Thyroid gland (tissue), 4 donors: ENCODE measurements at regions not wholly inside any gene's neighbourhood (a gene's known extent, or its start where the extent isn't known, plus 50 kb on each side); places are given as distances from the start of the nearest gene placed in this dataset.

Experiments used
- DNase-seq, 2 donors: peaks; one replicate each; pipeline ENCODE4 v3.0.0-alpha.2; 2019
- H3K27ac ChIP-seq, 3 donors: fragments of 200-600 bp; sonication (generic); 1 replicate in 2 of 3; 2 replicates in 1 of 3; pipeline ENCODE4 v1.5.1; 2016 to 2019; ENCODE audit warnings: mild to moderate bottlenecking in 1 of 3, moderate library complexity in 1 of 3
- H3K27me3 ChIP-seq: fragments of 200-600 bp; sonication (generic); one replicate; pipeline ENCODE4 v1.5.1; 2019
- H3K36me3 ChIP-seq, 2 donors: fragments of 200-600 bp; sonication (generic); one replicate each; pipeline ENCODE4 v1.5.1; 2016 to 2019
- H3K4me1 ChIP-seq, 2 donors: fragments of 200-600 bp; sonication (generic); one replicate each; pipeline ENCODE4 v1.5.1; 2017 to 2019
- H3K4me3 ChIP-seq, 3 donors: fragments of 200-600 bp; sonication (generic); replicated peaks in 1 of 3; 1 replicate in 2 of 3; 2 replicates in 1 of 3; pipeline ENCODE4 v1.5.1; 2016; ENCODE audit warnings: mild to moderate bottlenecking in 1 of 3
- H3K9me3 ChIP-seq: fragments of 200-600 bp; sonication (generic); one replicate; pipeline ENCODE4 v1.5.1; 2017
- CTCF ChIP-seq, 6 experiments: fragments of 200-600 bp in 3 of 6; fragments of 450-650 bp in 3 of 6; sonication (generic) in 3 of 6; IDR thresholded peaks; one replicate each; pipeline ENCODE4 v1.5.1; 2016 to 2019; ENCODE audit warnings: antibody characterized with exemption in 6 of 6, mild to moderate bottlenecking in 2 of 6, inconsistent platforms in 1 of 6, moderate library complexity in 1 of 6
- POLR2A ChIP-seq, 2 donors: fragments of 450-650 bp; IDR thresholded peaks; one replicate each; pipeline ENCODE4 v1.6.1; 2017; ENCODE audit warnings: antibody characterized with exemption in 2 of 2, mild to moderate bottlenecking in 2 of 2, moderate library complexity in 1 of 2
- WGBS, 2 donors: methylation state at CpG; one replicate each; pipeline ENCODE4 v1.1.5; 2017; 5-methylcytosine and 5-hydroxymethylcytosine counted together
- intact Hi-C: fragments of 100-400 bp; cut with DNase I; formaldehyde crosslinking; loops from one replicate; pipeline ENCODE4 v1.15.1; 2023

GRCh38 chr20:56843817-56844216, 214.7 kb downstream of the TFAP2C start:
- Histone ChIP-seq H3K9me3 (no peaks in the 10 kb centered on the region), H3K27ac (peak overlapping the region in 1 of 3 donors; percentile 61), H3K4me3 (no peak overlapping the region), H3K27me3 (no peaks in the 10 kb centered on the region), H3K4me1 (peaks cover 0 to 13% of the 10 kb centered on the region in 2 donors), H3K36me3 (no peaks in the 10 kb centered on the region)
- intact Hi-C loops, result no loop called here
- WGBS, 2 donors, result 58 to 78% methylated on average over 4 of the region's 4 CpGs
- no peak for TF ChIP-seq POLR2A (IDR thresholded peaks at IDR 0.05)
- no peak for TF ChIP-seq CTCF (IDR thresholded peaks at IDR 0.05)
- DNase-seq, result no peak

GRCh38 chr20:56845546-56846086, 216.5 kb downstream of the TFAP2C start:
- H3K9me3 ChIP-seq, result no peaks in the 10 kb centered on the region
- H3K4me1 ChIP-seq, result peaks cover 0 to 13% of the 10 kb centered on the region in 2 donors
- intact Hi-C loops, result no loop called here
- DNase-seq, result no peak
- no peaks in the 10 kb centered on the region for H3K36me3 ChIP-seq
- no peak overlapping the region for H3K27ac ChIP-seq
- no peaks in the 10 kb centered on the region for H3K27me3 ChIP-seq
- WGBS, 2 donors, result 73 to 92% methylated on average over 4 of the region's 4 CpGs
- TF ChIP-seq POLR2A (IDR thresholded peaks at IDR 0.05), result no peak
- no peak for TF ChIP-seq CTCF (IDR thresholded peaks at IDR 0.05)
- H3K4me3 ChIP-seq, result no peak overlapping the region

- TF ChIP-seq CTCF (IDR thresholded peaks at IDR 0.05), result no peak
- no peak for TF ChIP-seq POLR2A (IDR thresholded peaks at IDR 0.05)
- 66 to 72% methylated on average over 4 to 6 of the region's 12 CpGs for WGBS, 2 donors
- no peak for DNase-seq
These were observed 219.5 kb downstream of the TFAP2C start for GRCh38 chr20:56848561-56848960.

GRCh38 chr20:56851552-56851951, 222.4 kb downstream of the TFAP2C start:
- intact Hi-C loops, result no loop called here
- 91 to 100% methylated on average over 1 of the region's 1 CpG for WGBS, 2 donors
- TF ChIP-seq CTCF (IDR thresholded peaks at IDR 0.05) (no peak), POLR2A (IDR thresholded peaks at IDR 0.05) (no peak)
- no peaks in the 10 kb centered on the region for H3K36me3 ChIP-seq
- H3K27ac ChIP-seq, result no peak overlapping the region
- no peak overlapping the region for H3K4me3 ChIP-seq
- H3K27me3 ChIP-seq, result no peaks in the 10 kb centered on the region
- no peaks in the 10 kb centered on the region for H3K9me3 ChIP-seq
- no peak for DNase-seq
- no peaks in the 10 kb centered on the region for H3K4me1 ChIP-seq

More at GRCh38 chr20:56848561-56848960, 219.5 kb downstream of the TFAP2C start:
- Histone ChIP-seq H3K27me3 (no peaks in the 10 kb centered on the region), H3K4me1 (peaks cover 0 to 5% of the 10 kb centered on the region in 2 donors), H3K27ac (no peak overlapping the region), H3K9me3 (no peaks in the 10 kb centered on the region), H3K4me3 (no peak overlapping the region), H3K36me3 (no peaks in the 10 kb centered on the region)
- intact Hi-C loops, result no loop called here

- TF ChIP-seq POLR2A (IDR thresholded peaks at IDR 0.05), result no peak
- no peak for TF ChIP-seq CTCF (IDR thresholded peaks at IDR 0.05)
- intact Hi-C loops, result no loop called here
- no peaks in the 10 kb centered on the region for H3K27me3 ChIP-seq
- no peak overlapping the region for H3K27ac ChIP-seq
- no peaks in the 10 kb centered on the region for H3K4me1 ChIP-seq
- no peaks in the 10 kb centered on the region for H3K9me3 ChIP-seq
- H3K36me3 ChIP-seq, result no peaks in the 10 kb centered on the region
- DNase-seq, result no peak
- no peak overlapping the region for H3K4me3 ChIP-seq
- 72 to 83% methylated on average over 7 of the region's 7 CpGs for WGBS, 2 donors
These were observed 226.6 kb downstream of the TFAP2C start for GRCh38 chr20:56855708-56856107.
